ENCODE measurements at regions not wholly inside any gene's neighbourhood (a gene's known extent, or its start where the extent isn't known, plus 50 kb on each side); places are given as distances from the start of the nearest gene placed in this dataset.

GRCh38 chr12:60981473-60981872 is 1278.7 kb upstream of the USP15 start:
- TF ChIP-seq CTCF (IDR thresholded peaks at IDR 0.05; ENCODE audit: poor library complexity, severe bottlenecking): no peak
- no peak for TF ChIP-seq SMC3 (conservative IDR thresholded peaks at IDR 0.05; ENCODE audit: poor library complexity)
- no peak for TF ChIP-seq REST (IDR thresholded peaks at IDR 0.05; ENCODE audit: borderline replicate concordance)
- TF ChIP-seq EP300 (conservative IDR thresholded peaks at IDR 0.05; ENCODE audit: poor library complexity, severe bottlenecking): no peak
- no peak for TF ChIP-seq TAF1 (IDR thresholded peaks at IDR 0.05; ENCODE audit: low read depth)
- no peak for TF ChIP-seq RAD21 (conservative IDR thresholded peaks at IDR 0.05)
- TF ChIP-seq POLR2AphosphoS5 (IDR thresholded peaks at IDR 0.05): no peak
- no peak for TF ChIP-seq EZH2 (IDR thresholded peaks at IDR 0.05; ENCODE audit: borderline replicate concordance, insufficient read depth, low read length, poor library complexity, severe bottlenecking)
- TF ChIP-seq MXI1 (conservative IDR thresholded peaks at IDR 0.05; ENCODE audit: poor library complexity, severe bottlenecking): no peak
- Histone ChIP-seq H3K27me3 (ENCODE audit: insufficient read depth, low read depth, low read length) (no peaks in the 10 kb centered on the region), H3K4me2 (ENCODE audit: low read length) (no peak overlapping the region), H3K9ac (ENCODE audit: low read length) (no peak overlapping the region), H3K36me3 (ENCODE audit: insufficient read depth, low read length) (no peaks in the 10 kb centered on the region), H3K9me3 (ENCODE audit: low read length) (no peaks in the 10 kb centered on the region), H3K27ac (ENCODE audit: low read length) (no peak overlapping the region), H3K9me2 (ENCODE audit: insufficient read depth, low read length) (no peaks in the 10 kb centered on the region), H3K4me3 (ENCODE audit: low read length) (no peak overlapping the region), H2AFZ (ENCODE audit: low read depth, low read length) (no peak overlapping the region), H4K20me1 (ENCODE audit: insufficient read depth) (no peaks in the 10 kb centered on the region), H3F3A (ENCODE audit: insufficient read depth, low read length, poor library complexity, severe bottlenecking) (no peaks in the 10 kb centered on the region), H3K79me2 (replicated peaks; ENCODE audit: insufficient read depth, low read length) (no peaks in the 10 kb centered on the region)

GRCh38 chr12:60992087-60992486 is 1268.1 kb upstream of the USP15 start:
- H3K9me2 ChIP-seq (ENCODE audit: insufficient read depth, low read length): no peaks in the 10 kb centered on the region
- no peak for TF ChIP-seq MXI1 (conservative IDR thresholded peaks at IDR 0.05; ENCODE audit: poor library complexity, severe bottlenecking)
- no peak for TF ChIP-seq EP300 (conservative IDR thresholded peaks at IDR 0.05; ENCODE audit: poor library complexity, severe bottlenecking)
- TF ChIP-seq RAD21 (conservative IDR thresholded peaks at IDR 0.05): no peak
- TF ChIP-seq REST (IDR thresholded peaks at IDR 0.05; ENCODE audit: borderline replicate concordance): no peak
- TF ChIP-seq SMC3 (conservative IDR thresholded peaks at IDR 0.05; ENCODE audit: poor library complexity): no peak
- TF ChIP-seq CTCF (IDR thresholded peaks at IDR 0.05; ENCODE audit: poor library complexity, severe bottlenecking): no peak
- no peak for TF ChIP-seq TAF1 (IDR thresholded peaks at IDR 0.05; ENCODE audit: low read depth)
- TF ChIP-seq POLR2AphosphoS5 (IDR thresholded peaks at IDR 0.05): no peak
- TF ChIP-seq EZH2 (IDR thresholded peaks at IDR 0.05; ENCODE audit: borderline replicate concordance, insufficient read depth, low read length, poor library complexity, severe bottlenecking): no peak
- no peaks in the 10 kb centered on the region for H3K27me3 ChIP-seq (ENCODE audit: insufficient read depth, low read depth, low read length)
- H3K79me2 ChIP-seq (replicated peaks; ENCODE audit: insufficient read depth, low read length): no peaks in the 10 kb centered on the region
- H3K4me2 ChIP-seq (ENCODE audit: low read length): no peak overlapping the region
- no peak overlapping the region for H2AFZ ChIP-seq (ENCODE audit: low read depth, low read length)
- H3K4me3 ChIP-seq (ENCODE audit: low read length): no peak overlapping the region
- H3F3A ChIP-seq (ENCODE audit: insufficient read depth, low read length, poor library complexity, severe bottlenecking): no peaks in the 10 kb centered on the region
- H3K9ac ChIP-seq (ENCODE audit: low read length): no peak overlapping the region
- no peaks in the 10 kb centered on the region for H3K36me3 ChIP-seq (ENCODE audit: insufficient read depth, low read length)
- H3K27ac ChIP-seq (ENCODE audit: low read length): no peak overlapping the region
- H3K9me3 ChIP-seq (ENCODE audit: low read length): no peaks in the 10 kb centered on the region
- no peaks in the 10 kb centered on the region for H4K20me1 ChIP-seq (ENCODE audit: insufficient read depth)

All from neural cell (in vitro differentiated cells).